CD14-positive monocyte (primary cell): ENCODE measurements at regions not wholly inside any gene's neighbourhood (a gene's known extent, or its start where the extent isn't known, plus 50 kb on each side); places are given as distances from the start of the nearest gene placed in this dataset.

Experiments used
- DNase-seq, 3 donors: peaks; one replicate each; pipeline ENCODE4 v3.0.0-alpha.2; 2011 to 2022
- H2AFZ ChIP-seq: 2 replicates; pipeline ENCODE4 v1.6.0; 2012; ENCODE audit warnings: mild to moderate bottlenecking, low read depth, low read length, inconsistent platforms; ENCODE audit not compliant: insufficient read depth, poor library complexity, severe bottlenecking
- H3K27ac ChIP-seq, 2 donors: 1 replicate in 1 of 2; 2 replicates in 1 of 2; pipeline ENCODE4 v1.5.1; 2012 to 2013; ENCODE audit warnings: low read length in 2 of 2, control low read depth in 1 of 2, inconsistent platforms in 1 of 2, low read depth in 1 of 2, mild to moderate bottlenecking in 1 of 2
- H3K27me3 ChIP-seq, 2 donors: one replicate each; pipeline versions ENCODE4 v1.6.0 to v1.6.1; 2011 to 2013; ENCODE audit warnings: low read length in 2 of 2; ENCODE audit not compliant: control insufficient read depth in 2 of 2, insufficient read depth in 2 of 2
- H3K36me3 ChIP-seq, 2 donors: replicated peaks in 1 of 2; 1 replicate in 1 of 2; 2 replicates in 1 of 2; pipeline versions ENCODE4 v1.5.1 to v1.6.1; 2012 to 2013; ENCODE audit warnings: low read length in 2 of 2, control low read depth in 1 of 2, inconsistent platforms in 1 of 2, mild to moderate bottlenecking in 1 of 2; ENCODE audit not compliant: insufficient read depth in 2 of 2, control insufficient read depth in 1 of 2
- H3K4me1 ChIP-seq, 2 donors: 1 replicate in 1 of 2; 2 replicates in 1 of 2; pipeline versions ENCODE4 v1.5.1 to v1.6.1; 2012 to 2013; ENCODE audit warnings: low read length in 2 of 2, control low read depth in 1 of 2, inconsistent platforms in 1 of 2, mild to moderate bottlenecking in 1 of 2, moderate library complexity in 1 of 2; ENCODE audit not compliant: insufficient read depth in 2 of 2, control insufficient read depth in 1 of 2
- H3K4me2 ChIP-seq: replicated peaks from 2 replicates; pipeline ENCODE3; 2012; ENCODE audit warnings: low read length, moderate library complexity, mild to moderate bottlenecking; ENCODE audit not compliant: poor library complexity, severe bottlenecking; ENCODE audit errors: extremely low read depth
- H3K4me3 ChIP-seq, 3 experiments: fragments of 200-600 bp in 1 of 3; sonication (generic) in 1 of 3; replicated peaks in 1 of 3; 1 replicate in 2 of 3; 2 replicates in 1 of 3; pipeline ENCODE4 v1.5.1; 2011 to 2013; ENCODE audit warnings: low read length in 3 of 3, mild to moderate bottlenecking in 3 of 3, control low read depth in 2 of 3, low read depth in 2 of 3, inconsistent platforms in 1 of 3, moderate library complexity in 1 of 3
- H3K79me2 ChIP-seq: 2 replicates; pipeline ENCODE4 v1.6.0; 2012; ENCODE audit warnings: mild to moderate bottlenecking, control low read depth, inconsistent platforms, low read length, moderate library complexity; ENCODE audit not compliant: insufficient read depth
- H3K9ac ChIP-seq: 2 replicates; pipeline ENCODE4 v1.6.0; 2017; ENCODE audit warnings: low read length, mild to moderate bottlenecking; ENCODE audit not compliant: insufficient read depth, poor library complexity, severe bottlenecking
- H3K9me3 ChIP-seq, 2 donors: replicated peaks in 1 of 2; 1 replicate in 1 of 2; 2 replicates in 1 of 2; pipeline versions ENCODE4 v1.5.1 to v1.6.1; 2012 to 2013; ENCODE audit warnings: low read length in 2 of 2, control low read depth in 1 of 2; ENCODE audit not compliant: control insufficient read depth in 1 of 2, insufficient read depth in 1 of 2
- H4K20me1 ChIP-seq: 2 replicates; pipeline ENCODE4 v1.6.0; 2012; ENCODE audit warnings: mild to moderate bottlenecking, low read length, control low read depth, moderate library complexity; ENCODE audit not compliant: insufficient read depth
- H3K27ac Mint-ChIP-seq, 7 donors: one replicate each; pipeline ENCODE4 v1.8.0; 2020; ENCODE audit warnings: mild to moderate bottlenecking in 7 of 7, mixed read lengths in 7 of 7, moderate library complexity in 6 of 7, inconsistent platforms in 2 of 7
- H3K27me3 Mint-ChIP-seq, 3 donors: one replicate each; pipeline ENCODE4 v1.8.0; 2021 to 2022; ENCODE audit warnings: low read depth in 3 of 3, mild to moderate bottlenecking in 3 of 3, mixed read lengths in 3 of 3, moderate library complexity in 3 of 3, inconsistent platforms in 1 of 3
- H3K36me3 Mint-ChIP-seq, 2 donors: one replicate each; pipeline ENCODE4 v1.8.0; 2020; ENCODE audit warnings: mixed read lengths in 2 of 2, inconsistent platforms in 1 of 2, mild to moderate bottlenecking in 1 of 2
- H3K4me1 Mint-ChIP-seq: one replicate; pipeline ENCODE4 v1.8.0; 2020; ENCODE audit warnings: mild to moderate bottlenecking, mixed read lengths
- H3K4me3 Mint-ChIP-seq, 2 donors: one replicate each; pipeline ENCODE4 v1.8.0; 2020; ENCODE audit warnings: mild to moderate bottlenecking in 2 of 2, mixed read lengths in 2 of 2, moderate library complexity in 1 of 2
- H3K9me3 Mint-ChIP-seq, 7 donors: one replicate each; pipeline ENCODE4 v1.8.0; 2020 to 2022; ENCODE audit warnings: mixed read lengths in 7 of 7, mild to moderate bottlenecking in 6 of 7, moderate library complexity in 6 of 7, inconsistent platforms in 2 of 7
- CTCF ChIP-seq: fragments of 200-600 bp; IDR thresholded peaks from one replicate; pipeline ENCODE4 v1.8.0; 2022; ENCODE audit warnings: antibody characterized with exemption, mild to moderate bottlenecking
- WGBS: methylation state at CpG from one replicate; pipeline ENCODE4 v1.1.5; 2013; ENCODE audit warnings: missing lambda C conversion rate; ENCODE audit not compliant: insufficient coverage; 5-methylcytosine and 5-hydroxymethylcytosine counted together
- intact Hi-C, 2 donors: fragments of 100-400 bp; cut with micrococcal nuclease; formaldehyde crosslinking; loops; one replicate each; pipeline versions ENCODE4 v1.15.0 to v1.15.1; 2023

GRCh38 chr15:86014016-86014415 lies 65.7 kb upstream of the AGBL1 start:
- Histone ChIP-seq H3K4me1 (no peaks in the 10 kb centered on the region), H3K79me2 (no peaks in the 10 kb centered on the region), H3K27ac (no peak overlapping the region), H3K4me3 (no peak overlapping the region), H3K27me3 (no peaks in the 10 kb centered on the region), H3K9ac (no peak overlapping the region), H3K36me3 (no peaks in the 10 kb centered on the region), H2AFZ (no peak overlapping the region), H3K9me3 (no peaks in the 10 kb centered on the region), H3K4me2 (no peak overlapping the region), H4K20me1 (no peaks in the 10 kb centered on the region)
- intact Hi-C loops, result no loop called here
- no peak for TF ChIP-seq CTCF
- no peak for DNase-seq
- peaks cover 0 to 9% (median 3%) of the 10 kb centered on the region in 7 donors for H3K9me3 Mint-ChIP-seq
- H3K4me3 Mint-ChIP-seq, result no peak overlapping the region
- H3K4me1 Mint-ChIP-seq, result no peaks in the 10 kb centered on the region
- WGBS, result 80% methylated on average over 1 of the region's 3 CpGs
- H3K27me3 Mint-ChIP-seq, result peaks cover 0 to 6% (median 3%) of the 10 kb centered on the region in 3 donors
- H3K36me3 Mint-ChIP-seq, result no peaks in the 10 kb centered on the region
- no peak overlapping the region for H3K27ac Mint-ChIP-seq

GRCh38 chr15:86016750-86017149 lies 62.9 kb upstream of the AGBL1 start:
- Histone ChIP-seq H3K4me1 (no peaks in the 10 kb centered on the region), H4K20me1 (no peaks in the 10 kb centered on the region), H3K79me2 (no peaks in the 10 kb centered on the region), H3K9me3 (no peaks in the 10 kb centered on the region), H3K9ac (no peak overlapping the region), H3K27ac (no peak overlapping the region), H3K27me3 (no peaks in the 10 kb centered on the region), H3K4me3 (no peak overlapping the region), H3K36me3 (no peaks in the 10 kb centered on the region), H3K4me2 (no peak overlapping the region), H2AFZ (no peak overlapping the region)
- intact Hi-C loops, result no loop called here
- no peak overlapping the region for H3K4me3 Mint-ChIP-seq
- no peak for TF ChIP-seq CTCF
- peaks cover 0 to 10% (median 2%) of the 10 kb centered on the region in 7 donors for H3K9me3 Mint-ChIP-seq
- no peaks in the 10 kb centered on the region for H3K36me3 Mint-ChIP-seq
- 100% methylated on average over 2 of the region's 3 CpGs for WGBS
- H3K27ac Mint-ChIP-seq, result no peak overlapping the region
- no peak for DNase-seq
- H3K27me3 Mint-ChIP-seq, result peaks cover 0 to 6% (median 6%) of the 10 kb centered on the region in 3 donors
- no peaks in the 10 kb centered on the region for H3K4me1 Mint-ChIP-seq
